ENCODE measurements at regions not wholly inside any gene's neighbourhood (a gene's known extent, or its start where the extent isn't known, plus 50 kb on each side); places are given as distances from the start of the nearest gene placed in this dataset.

- no peak for TF ChIP-seq CTCF (IDR thresholded peaks at IDR 0.05; ENCODE audit: low read length, missing control alignments)
- DNase-seq (ENCODE audit: low read depth): no peak
- H3K4me3 ChIP-seq (replicated peaks; ENCODE audit: low read depth, low read length): no peak overlapping the region
These were observed 51.8 kb upstream of the RIPOR2 start for GRCh38 chr6:24987446-24988115.

- TF ChIP-seq CTCF (IDR thresholded peaks at IDR 0.05; ENCODE audit: low read length, missing control alignments): no peak
- no peak overlapping the region for H3K4me3 ChIP-seq (replicated peaks; ENCODE audit: low read depth, low read length)
- DNase-seq (ENCODE audit: low read depth): no peak
These were observed 52.8 kb upstream of the RIPOR2 start for GRCh38 chr6:24988562-24988961.

- no peak overlapping the region for H3K4me3 ChIP-seq (replicated peaks; ENCODE audit: low read depth, low read length)
- DNase-seq (ENCODE audit: low read depth): peak; percentile 70
- TF ChIP-seq CTCF (IDR thresholded peaks at IDR 0.05; ENCODE audit: low read length, missing control alignments): no peak
These were observed 54.6 kb upstream of the RIPOR2 start for GRCh38 chr6:24990236-24990845.

GRCh38 chr6:24990944-24991809 is 55.4 kb upstream of the RIPOR2 start:
- DNase-seq (ENCODE audit: low read depth): no peak
- no peak for TF ChIP-seq CTCF (IDR thresholded peaks at IDR 0.05; ENCODE audit: low read length, missing control alignments)
- no peak overlapping the region for H3K4me3 ChIP-seq (replicated peaks; ENCODE audit: low read depth, low read length)

GRCh38 chr6:24991810-24992467 is 56.2 kb upstream of the RIPOR2 start:
- no peak overlapping the region for H3K4me3 ChIP-seq (replicated peaks; ENCODE audit: low read depth, low read length)
- TF ChIP-seq CTCF (IDR thresholded peaks at IDR 0.05; ENCODE audit: low read length, missing control alignments): peak; percentile 73
- peak; percentile 70 for DNase-seq (ENCODE audit: low read depth)

- DNase-seq (ENCODE audit: low read depth): no peak
- H3K4me3 ChIP-seq (replicated peaks; ENCODE audit: low read depth, low read length): no peak overlapping the region
- no peak for TF ChIP-seq CTCF (IDR thresholded peaks at IDR 0.05; ENCODE audit: low read length, missing control alignments)
These were observed 59.1 kb upstream of the RIPOR2 start for GRCh38 chr6:24994812-24995211.
